A673 (cell line): ENCODE measurements at regions not wholly inside any gene's neighbourhood (a gene's known extent, or its start where the extent isn't known, plus 50 kb on each side); places are given as distances from the start of the nearest gene placed in this dataset.

Source experiments
- BruUV-seq: library from RNA; stranded (reverse); fragments of 400-500 nt; replicated peaks from 2 replicates; lab custom pipeline; 2021; lab: Mats Ljungman, UMichigan
- CTCF ChIA-PET: fragments of 300-600 bp; sonication (Branson Sonifier 250); formaldehyde crosslinking; loops from one replicate; lab custom pipeline; 2022; ENCODE audit warnings: antibody characterized with exemption; lab: Charles Lee
- POLR2A ChIA-PET: fragments of 300-600 bp; sonication (Branson Sonifier 250); formaldehyde crosslinking; loops from one replicate; lab custom pipeline; 2022; ENCODE audit warnings: antibody characterized with exemption; ENCODE audit not compliant: low non-redundant PET; lab: Charles Lee
- DNase-seq: peaks from one replicate; pipeline ENCODE4 v3.0.0-alpha.2; 2015; ENCODE audit warnings: low spot score
- H3K27ac ChIP-seq: fragments of 200-600 bp; sonication (generic); 2 replicates; pipeline ENCODE4 v1.5.1; 2016; ENCODE audit warnings: mixed run types, low read depth, mild to moderate bottlenecking, mixed read lengths, antibody characterized with exemption, low read length; ENCODE audit not compliant: poor library complexity, severe bottlenecking
- H3K27me3 ChIP-seq: fragments of 200-600 bp; sonication (generic); replicated peaks from 2 replicates; pipeline ENCODE4 v1.6.1; 2017; ENCODE audit warnings: mixed run types, low read depth, mild to moderate bottlenecking, mixed read lengths, antibody characterized with exemption, low read length; ENCODE audit not compliant: insufficient read depth, poor library complexity
- H3K36me3 ChIP-seq: fragments of 200-600 bp; sonication (generic); 2 replicates; pipeline ENCODE4 v1.6.1; 2016; ENCODE audit warnings: mixed run types, mild to moderate bottlenecking, mixed read lengths, antibody characterized with exemption, low read length; ENCODE audit not compliant: insufficient read depth, poor library complexity, severe bottlenecking
- H3K4me1 ChIP-seq: fragments of 200-600 bp; sonication (generic); 2 replicates; pipeline ENCODE4 v1.6.1; 2017; ENCODE audit warnings: mixed run types, mild to moderate bottlenecking, mixed read lengths, antibody characterized with exemption, low read length; ENCODE audit not compliant: insufficient read depth, poor library complexity, severe bottlenecking
- H3K4me3 ChIP-seq: fragments of 200-600 bp; sonication (generic); 2 replicates; pipeline ENCODE4 v1.5.1; 2016; ENCODE audit warnings: low read depth, mixed run types, mild to moderate bottlenecking, mixed read lengths, low read length; ENCODE audit not compliant: poor library complexity, severe bottlenecking
- H3K9me3 ChIP-seq: fragments of 200-600 bp; sonication (generic); 2 replicates; pipeline ENCODE4 v1.6.1; 2016; ENCODE audit warnings: mixed run types, low read depth, mild to moderate bottlenecking, mixed read lengths, antibody characterized with exemption, low read length; ENCODE audit not compliant: poor library complexity, severe bottlenecking
- CTCF ChIP-seq: fragments of 300-800, 200-600 bp; sonication (generic); conservative IDR thresholded peaks from 2 replicates; pipeline ENCODE4 v1.5.1; 2017; ENCODE audit warnings: low read depth, mild to moderate bottlenecking, antibody characterized with exemption, low read length, moderate library complexity, mixed read lengths
- EZH2 ChIP-seq: fragments of 200-600 bp; sonication (generic); IDR thresholded peaks from 2 replicates; pipeline ENCODE4 v1.6.1; 2017; ENCODE audit warnings: borderline replicate concordance, low read depth, mild to moderate bottlenecking, mixed read lengths, antibody characterized with exemption, low read length; ENCODE audit not compliant: poor library complexity, severe bottlenecking
- intact Hi-C: fragments of 100-400 bp; cut with micrococcal nuclease; formaldehyde crosslinking; loops from one replicate; pipeline ENCODE4 v1.10.0; 2022; ENCODE audit not compliant: unreplicated experiment

GRCh38 chr5:124844371-124844920 is 98.0 kb upstream of the ZNF608 start:
- Histone ChIP-seq H3K4me1 (no peaks in the 10 kb centered on the region), H3K4me3 (no peak overlapping the region), H3K27me3 (no peaks in the 10 kb centered on the region), H3K36me3 (no peaks in the 10 kb centered on the region), H3K27ac (no peak overlapping the region), H3K9me3 (no peaks in the 10 kb centered on the region)
- BruUV-seq = no TSS peak
- intact Hi-C loops = no loop called here
- ChIA-PET CTCF (no interaction called here), POLR2A (no interaction called here)
- no peak for TF ChIP-seq CTCF
- no peak for TF ChIP-seq EZH2
- no peak for DNase-seq

GRCh38 chr5:124847907-124848306 is 101.5 kb upstream of the ZNF608 start:
- no peak for TF ChIP-seq CTCF
- no peak for TF ChIP-seq EZH2
- ChIA-PET CTCF (no interaction called here), POLR2A (no interaction called here)
- Histone ChIP-seq H3K4me1 (no peaks in the 10 kb centered on the region), H3K27me3 (no peaks in the 10 kb centered on the region), H3K4me3 (no peak overlapping the region), H3K36me3 (no peaks in the 10 kb centered on the region), H3K9me3 (no peaks in the 10 kb centered on the region), H3K27ac (no peak overlapping the region)
- intact Hi-C loops = no loop called here
- DNase-seq = no peak
- BruUV-seq = no TSS peak

- no peaks in the 10 kb centered on the region for H3K9me3 ChIP-seq
- TF ChIP-seq CTCF (no peak), EZH2 (no peak)
- H3K4me3 ChIP-seq = no peak overlapping the region
- ChIA-PET POLR2A (no interaction called here), CTCF (no interaction called here)
- H3K27ac ChIP-seq = no peak overlapping the region
- H3K36me3 ChIP-seq = no peaks in the 10 kb centered on the region
- no peaks in the 10 kb centered on the region for H3K27me3 ChIP-seq
- no TSS peak for BruUV-seq
- H3K4me1 ChIP-seq = no peaks in the 10 kb centered on the region
- no peak for DNase-seq
- intact Hi-C loops = no loop called here
Measured at GRCh38 chr5:124849774-124850173, 103.3 kb upstream of the ZNF608 start.
